HCT116 (cell line): ENCODE measurements at regions not wholly inside any gene's neighbourhood (a gene's known extent, or its start where the extent isn't known, plus 50 kb on each side); places are given as distances from the start of the nearest gene placed in this dataset.

ENCODE experiments used
- CTCF ChIP-seq, 3 experiments: fragments of 200-600 bp in 1 of 3; sonication (generic) in 1 of 3; IDR thresholded peaks in 2 of 3; conservative IDR thresholded peaks in 1 of 3; 2 replicates each; pipeline ENCODE4 v1.5.1; 2012 to 2017; ENCODE audit warnings: low read depth in 2 of 3, low read length in 2 of 3, antibody characterized with exemption in 1 of 3, borderline replicate concordance in 1 of 3, control low read depth in 1 of 3, mild to moderate bottlenecking in 1 of 3, mixed read lengths in 1 of 3, mixed run types in 1 of 3, moderate library complexity in 1 of 3; ENCODE audit not compliant: insufficient read depth in 1 of 3
- EGR1 ChIP-seq: IDR thresholded peaks from 2 replicates; pipeline ENCODE4 v1.6.1; 2012; ENCODE audit warnings: low read depth
- EZH2 ChIP-seq: fragments of 200-600 bp; sonication (generic); IDR thresholded peaks from 2 replicates; pipeline ENCODE4 v1.6.1; 2017; ENCODE audit warnings: antibody characterized with exemption, mixed run types
- FOSL1 ChIP-seq: IDR thresholded peaks from 2 replicates; pipeline ENCODE4 v1.6.1; 2012; ENCODE audit warnings: low read depth
- JUND ChIP-seq: IDR thresholded peaks from 2 replicates; pipeline ENCODE4 v1.6.1; 2012
- POLR2AphosphoS5 ChIP-seq: IDR thresholded peaks from 2 replicates; pipeline ENCODE4 v1.6.1; 2011; ENCODE audit warnings: mild to moderate bottlenecking, low read depth, low read length, moderate library complexity
- RAD21 ChIP-seq: IDR thresholded peaks from 2 replicates; pipeline ENCODE4 v1.6.1; 2012; ENCODE audit warnings: low read depth, mild to moderate bottlenecking
- REST ChIP-seq: IDR thresholded peaks from 2 replicates; pipeline ENCODE4 v1.6.1; 2012; ENCODE audit warnings: low read depth
- TCF7L2 ChIP-seq: IDR thresholded peaks from 2 replicates; pipeline ENCODE4 v1.7.0; 2011; ENCODE audit warnings: borderline replicate concordance, inconsistent platforms; ENCODE audit not compliant: insufficient read depth, insufficient read length; ENCODE audit errors: extremely low read depth
- TF ChIP-seq, protein P1 (sequence below): IDR thresholded peaks from 2 replicates; pipeline ENCODE4 v1.6.1; 2012

GRCh38 chr10:3395458-3395861, 222.9 kb upstream of the PITRM1 start:
- TF ChIP-seq, protein P1, sequence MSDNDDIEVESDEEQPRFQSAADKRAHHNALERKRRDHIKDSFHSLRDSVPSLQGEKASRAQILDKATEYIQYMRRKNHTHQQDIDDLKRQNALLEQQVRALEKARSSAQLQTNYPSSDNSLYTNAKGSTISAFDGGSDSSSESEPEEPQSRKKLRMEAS = no peak
- TF ChIP-seq CTCF (IDR thresholded peaks at IDR 0.05 in 2 of 3, conservative IDR thresholded peaks at IDR 0.05 in 1 of 3; ENCODE audit: borderline replicate concordance in 1 of 3, insufficient read depth in 1 of 3, low read depth in 2 of 3, low read length in 2 of 3) = no peak
- no peak for TF ChIP-seq JUND
- TF ChIP-seq EZH2 = no peak
- TF ChIP-seq TCF7L2 = no peak
- no peak for TF ChIP-seq POLR2AphosphoS5
- no peak for TF ChIP-seq RAD21
- no peak for TF ChIP-seq FOSL1
- no peak for TF ChIP-seq EGR1
- no peak for TF ChIP-seq REST
